ENCODE measurements at regions not wholly inside any gene's neighbourhood (a gene's known extent, or its start where the extent isn't known, plus 50 kb on each side); places are given as distances from the start of the nearest gene placed in this dataset.

GRCh38 chr1:80021891-80022290 lies 1015.4 kb upstream of the ADGRL4 start:
- TF ChIP-seq CTCF (IDR thresholded peaks at IDR 0.05) (no peak), POLR2A (IDR thresholded peaks at IDR 0.05) (no peak)

Data from adrenal gland (tissue), 5 donors.